ELR (cell line): ENCODE measurements at regions not wholly inside any gene's neighbourhood (a gene's known extent, or its start where the extent isn't known, plus 50 kb on each side); places are given as distances from the start of the nearest gene placed in this dataset.
"Not testable (repeated sequence)": the region's sequence is repeated elsewhere in the genome, so short reads cannot be mapped to it uniquely, and the experiment has no call there.

ENCODE experiments used
- DNase-seq: peaks from one replicate; pipeline ENCODE4 v3.0.0-alpha.2; 2015; ENCODE audit warnings: low read depth

DNA sequence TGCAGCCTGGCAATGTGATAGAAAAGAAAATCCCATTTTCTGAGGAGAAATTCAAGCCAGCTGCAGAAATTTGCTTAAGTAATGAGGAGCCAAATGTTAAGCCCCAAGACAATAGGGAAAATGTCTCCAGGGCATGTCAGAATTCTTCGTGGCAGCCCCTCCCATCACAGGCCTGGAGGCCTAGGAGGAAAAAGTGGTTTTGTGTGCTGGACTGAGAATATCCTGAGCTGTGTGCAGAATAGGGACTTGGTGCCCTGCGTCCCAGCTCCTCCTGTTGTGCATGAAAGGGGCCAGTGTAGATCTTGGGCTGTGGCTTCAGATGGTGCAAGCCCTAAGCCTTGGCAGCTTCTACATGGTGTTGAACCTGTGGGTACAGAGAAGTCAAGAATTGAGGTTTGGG is 948.3 kb downstream of the METTL15 start:
- DNase-seq = not testable (repeated sequence)

DNA sequence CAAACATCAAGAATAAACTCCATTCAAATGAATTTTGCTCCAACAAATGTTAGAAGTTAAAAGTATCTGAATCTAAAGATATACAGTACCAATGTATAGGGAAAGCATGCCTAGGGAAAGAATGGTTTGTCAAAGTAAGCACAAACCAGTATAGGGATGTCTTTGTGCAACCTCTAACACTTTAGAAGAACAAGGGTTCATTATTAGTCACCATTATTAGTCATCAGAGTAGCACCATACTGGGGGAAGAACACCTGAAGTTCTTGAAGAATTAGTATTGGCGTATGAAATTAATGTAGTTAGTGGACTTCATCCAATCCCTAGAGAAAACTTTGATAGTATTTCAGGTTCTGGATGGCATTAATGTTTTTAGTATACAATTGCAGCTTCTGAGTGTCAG is 943.7 kb downstream of the METTL15 start:
- DNase-seq = peak; percentile 50

GRCh38 chr11:29050962-29051361 is 942.8 kb downstream of the METTL15 start:
- DNase-seq = not testable (repeated sequence)

GRCh38 chr11:29040489-29040888 is 932.3 kb downstream of the METTL15 start:
- DNase-seq = no peak

- no peak for DNase-seq
Measured at GRCh38 chr11:29032384-29033149, 924.4 kb downstream of the METTL15 start.

DNA sequence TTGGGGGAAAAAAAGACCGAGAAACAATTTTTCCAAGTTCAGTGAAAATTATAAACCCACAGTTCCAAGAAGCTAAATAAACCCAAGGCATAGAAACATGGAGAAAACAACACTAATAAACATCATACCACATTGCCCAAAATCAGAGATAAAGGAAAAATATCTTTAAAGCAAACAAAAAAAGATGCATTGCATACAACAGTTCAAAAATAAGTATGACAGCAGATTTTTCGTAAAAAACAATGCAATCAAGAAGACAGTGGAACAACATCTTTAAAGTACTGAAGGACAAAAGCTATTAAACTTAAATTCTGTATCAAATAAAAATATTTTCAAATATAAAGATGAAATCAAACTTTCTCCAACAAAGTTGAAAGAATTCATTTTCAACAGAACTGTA is 921.3 kb downstream of the METTL15 start:
- peak; percentile 32 for DNase-seq

DNA sequence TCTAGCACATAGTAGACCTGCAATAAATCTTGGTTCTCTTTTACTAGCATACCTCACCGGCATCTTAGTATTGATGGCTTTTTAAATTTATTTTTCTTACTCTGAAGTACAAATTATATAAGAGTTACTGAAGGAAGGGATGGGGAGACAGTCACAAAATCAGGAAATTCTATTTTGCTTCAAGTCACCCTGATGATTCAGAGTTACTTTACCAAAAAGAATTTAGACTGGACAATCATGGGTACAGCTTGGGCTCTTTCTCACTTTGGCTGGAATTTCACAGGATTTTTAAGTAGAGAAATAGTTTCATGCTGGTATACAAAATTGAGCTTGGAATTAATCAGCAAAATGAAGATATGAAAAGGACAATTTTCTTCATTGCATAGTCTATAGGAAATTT is 919.2 kb downstream of the METTL15 start:
- DNase-seq = no peak

DNA sequence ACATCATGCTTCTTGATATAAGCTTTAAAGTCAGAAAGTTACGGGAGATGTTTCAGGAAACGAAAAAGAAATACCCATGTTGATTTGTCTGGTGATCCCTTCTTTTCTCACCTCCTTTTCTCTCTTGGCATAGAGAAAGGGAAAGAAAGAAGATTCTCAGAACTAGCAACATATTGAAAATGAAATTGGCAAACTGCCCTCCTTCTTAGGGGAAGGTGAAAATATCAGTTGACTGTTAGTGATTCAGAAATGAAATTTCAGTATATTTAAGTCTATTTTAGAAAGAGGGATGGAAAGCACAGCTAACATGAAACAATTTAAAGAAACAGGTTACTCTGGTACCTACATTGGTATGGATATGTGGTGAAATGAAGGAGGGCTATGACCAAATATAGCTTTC is 918.1 kb downstream of the METTL15 start:
- DNase-seq = no peak

DNA sequence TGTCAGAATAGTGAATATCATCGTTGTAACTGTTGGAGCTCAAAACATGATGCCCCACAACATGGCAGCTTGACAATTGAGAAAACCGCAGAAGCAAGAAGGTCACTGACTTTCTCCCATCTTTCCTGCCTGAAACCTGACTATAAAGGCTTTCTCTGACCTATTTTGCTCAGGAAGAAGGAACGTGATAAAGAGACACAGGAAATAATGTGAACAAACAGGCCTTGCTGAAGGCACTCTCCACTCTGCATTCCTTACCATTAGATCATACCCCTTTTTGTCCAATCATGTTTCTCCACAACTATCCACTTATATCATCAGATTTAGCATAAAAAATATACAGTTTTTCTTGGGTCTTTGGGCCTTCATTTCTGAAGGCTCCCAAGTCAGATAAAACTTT is 916.8 kb downstream of the METTL15 start:
- peak; percentile 27 for DNase-seq

DNA sequence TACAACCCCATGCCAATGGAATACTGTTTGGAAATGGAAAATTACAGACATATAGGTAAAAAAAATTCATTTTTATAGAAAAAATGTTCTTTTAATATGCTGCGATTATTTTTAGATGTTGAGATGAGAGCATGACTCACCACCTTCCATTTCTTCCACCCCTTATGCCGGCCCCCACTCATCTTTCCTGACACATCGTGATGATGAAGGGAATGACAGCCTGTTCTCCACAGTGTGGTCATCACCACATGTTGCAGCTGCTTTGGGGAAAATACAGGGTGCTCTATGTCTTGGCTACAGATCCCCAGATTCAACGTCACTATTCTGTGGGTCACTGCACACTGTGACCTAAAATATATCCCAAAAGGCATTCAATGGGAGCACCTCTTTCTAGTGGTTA is 916.2 kb downstream of the METTL15 start:
- peak; percentile 31 for DNase-seq

GRCh38 chr11:29023761-29024160 is 915.6 kb downstream of the METTL15 start:
- DNase-seq = no peak

- peak; percentile 16 for DNase-seq
Measured at GRCh38 chr11:29022676-29023075, 914.5 kb downstream of the METTL15 start.

DNA sequence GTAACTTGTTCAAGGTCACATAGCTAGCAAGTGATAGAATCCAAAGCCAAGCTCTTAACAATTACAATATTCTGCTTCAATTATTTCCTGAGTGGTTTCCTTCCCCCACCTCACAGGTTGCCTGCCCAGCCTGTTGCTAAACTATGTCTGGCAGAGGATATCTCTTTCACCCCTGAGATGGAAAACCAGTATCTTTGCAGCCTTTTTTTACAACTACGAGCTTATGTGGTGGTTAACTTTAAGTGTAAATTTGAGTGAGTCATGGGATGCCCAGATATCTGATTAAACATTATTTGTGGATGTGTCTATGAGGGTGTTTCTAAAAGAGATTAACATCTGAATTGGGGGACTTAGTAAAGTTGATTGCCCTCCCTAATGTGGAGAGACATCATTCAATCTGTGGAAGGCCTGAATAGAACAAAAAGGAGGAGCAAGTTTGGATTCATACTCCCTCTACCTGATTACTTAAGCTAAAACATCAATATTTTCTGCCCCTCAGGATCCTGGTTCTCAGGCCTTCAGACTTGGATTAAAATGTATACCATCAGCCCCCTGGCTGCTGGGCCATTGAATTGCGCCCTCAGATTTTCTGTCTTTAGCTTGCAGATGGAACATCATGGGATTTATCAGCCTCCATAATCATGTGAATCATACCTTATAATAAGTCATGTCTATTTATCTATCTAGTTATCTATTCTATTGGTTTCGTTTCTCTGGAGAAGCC is 911.9 kb downstream of the METTL15 start:
- DNase-seq = peak; percentile 78

DNA sequence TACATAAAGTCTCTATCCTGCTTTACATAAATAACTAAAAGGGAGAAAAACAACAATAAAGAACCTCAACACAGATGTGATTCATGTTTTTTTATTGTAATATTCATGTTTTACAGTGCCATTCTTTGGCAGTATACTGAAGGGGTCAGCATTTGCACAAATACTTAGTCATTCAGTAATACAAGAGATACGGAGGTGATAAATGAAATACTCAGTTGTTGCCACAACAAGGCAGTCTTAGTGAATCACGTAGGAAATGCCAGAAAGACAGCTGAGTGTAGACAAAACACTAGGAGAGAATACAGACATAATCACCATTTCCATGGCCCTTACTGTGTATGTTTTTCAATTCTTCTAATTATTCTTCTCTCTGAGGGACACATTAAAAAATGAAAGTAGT is 910.4 kb downstream of the METTL15 start:
- DNase-seq = peak; percentile 91

- no peak for DNase-seq
Measured at GRCh38 chr11:29017941-29018340, 909.8 kb downstream of the METTL15 start.

GRCh38 chr11:29012507-29012906 is 904.3 kb downstream of the METTL15 start:
- DNase-seq = no peak

DNA sequence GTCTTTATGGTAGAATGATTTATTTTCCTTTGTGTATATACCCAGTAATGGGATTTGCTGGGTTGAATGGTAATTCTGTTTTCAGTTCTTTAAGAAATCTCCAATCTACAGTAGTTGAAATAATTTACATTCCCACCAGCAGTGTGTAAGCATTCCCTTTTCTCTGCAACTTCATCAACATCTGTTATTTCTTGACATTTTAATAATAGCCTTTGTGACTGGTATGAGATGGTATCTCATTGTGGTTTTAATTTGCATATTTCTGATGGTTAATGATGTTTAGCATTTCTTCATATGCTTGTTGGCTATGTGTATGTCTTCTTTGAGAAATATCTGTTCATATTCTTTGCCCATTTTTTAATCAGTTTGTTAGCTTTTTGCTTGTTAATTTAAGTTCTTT is 901.2 kb downstream of the METTL15 start:
- DNase-seq = peak; percentile 13

DNA sequence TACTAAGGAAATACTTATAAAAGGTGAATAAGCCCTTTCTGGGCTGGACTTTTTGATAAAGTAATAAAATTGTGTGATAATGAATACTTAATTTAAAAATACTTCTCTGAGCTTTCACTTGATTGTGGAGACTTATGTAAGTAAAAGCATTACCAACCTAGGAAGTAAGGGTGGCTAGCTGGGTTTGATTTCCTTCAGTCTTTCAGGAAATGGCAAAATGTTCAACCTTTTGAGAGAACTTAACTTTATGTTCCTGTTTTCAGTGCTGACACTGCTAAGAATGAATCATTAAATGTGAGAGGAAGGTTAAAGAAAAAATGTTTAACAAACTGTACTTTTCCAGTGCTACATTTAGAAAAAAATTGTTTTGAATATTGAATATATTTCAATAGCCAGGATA is 900.3 kb downstream of the METTL15 start:
- DNase-seq = no peak

- no peak for DNase-seq
Measured at GRCh38 chr11:29006668-29007067, 898.5 kb downstream of the METTL15 start.

GRCh38 chr11:29005401-29005980 is 897.3 kb downstream of the METTL15 start:
- DNase-seq = no peak

- no peak for DNase-seq
Measured at GRCh38 chr11:29002816-29003215, 894.6 kb downstream of the METTL15 start.

GRCh38 chr11:28999620-29000019 is 891.4 kb downstream of the METTL15 start:
- DNase-seq = no peak

GRCh38 chr11:28992996-28993395 is 884.8 kb downstream of the METTL15 start:
- DNase-seq = no peak
